GM19351 (cell line): ENCODE measurements at regions not wholly inside any gene's neighbourhood (a gene's known extent, or its start where the extent isn't known, plus 50 kb on each side); places are given as distances from the start of the nearest gene placed in this dataset.
"Not testable (repeated sequence)": the region's sequence is repeated elsewhere in the genome, so short reads cannot be mapped to it uniquely, and the experiment has no call there.

Experiments used
- ATAC-seq: cut with Tn5 transposase; IDR thresholded peaks from one replicate; pipeline ENCODE4 v1.9.1; 2021; ENCODE audit warnings: mild to moderate bottlenecking, moderate library complexity; ENCODE audit not compliant: unreplicated experiment

- no peak for ATAC-seq
These were observed 104.9 kb downstream of the CHIC2 start for GRCh38 chr4:53959343-53960120.

- no peak for ATAC-seq
These were observed 108.0 kb downstream of the CHIC2 start for GRCh38 chr4:53956454-53956853.

GRCh38 chr4:53956053-53956452 is 108.4 kb downstream of the CHIC2 start:
- ATAC-seq: no peak

DNA sequence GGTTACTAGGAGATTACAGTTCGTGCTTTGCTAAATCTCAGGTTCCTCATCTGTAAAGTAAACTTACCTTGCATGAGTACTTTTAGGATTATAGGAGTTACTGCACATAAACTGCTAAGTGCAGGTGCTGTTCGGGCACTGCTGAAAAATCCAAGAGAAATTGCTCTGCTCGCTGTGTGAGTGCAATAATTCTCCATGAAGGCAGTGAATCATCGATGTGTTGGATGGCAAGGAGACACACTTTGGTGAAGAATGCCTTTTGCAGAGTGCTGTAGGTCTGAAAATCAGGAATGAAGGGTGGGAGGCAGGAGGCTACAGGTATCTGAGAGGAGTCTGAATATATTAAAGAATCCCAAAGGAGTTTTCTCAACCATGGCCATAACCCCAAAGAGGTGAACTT is 113.0 kb downstream of the CHIC2 start:
- ATAC-seq: no peak

DNA sequence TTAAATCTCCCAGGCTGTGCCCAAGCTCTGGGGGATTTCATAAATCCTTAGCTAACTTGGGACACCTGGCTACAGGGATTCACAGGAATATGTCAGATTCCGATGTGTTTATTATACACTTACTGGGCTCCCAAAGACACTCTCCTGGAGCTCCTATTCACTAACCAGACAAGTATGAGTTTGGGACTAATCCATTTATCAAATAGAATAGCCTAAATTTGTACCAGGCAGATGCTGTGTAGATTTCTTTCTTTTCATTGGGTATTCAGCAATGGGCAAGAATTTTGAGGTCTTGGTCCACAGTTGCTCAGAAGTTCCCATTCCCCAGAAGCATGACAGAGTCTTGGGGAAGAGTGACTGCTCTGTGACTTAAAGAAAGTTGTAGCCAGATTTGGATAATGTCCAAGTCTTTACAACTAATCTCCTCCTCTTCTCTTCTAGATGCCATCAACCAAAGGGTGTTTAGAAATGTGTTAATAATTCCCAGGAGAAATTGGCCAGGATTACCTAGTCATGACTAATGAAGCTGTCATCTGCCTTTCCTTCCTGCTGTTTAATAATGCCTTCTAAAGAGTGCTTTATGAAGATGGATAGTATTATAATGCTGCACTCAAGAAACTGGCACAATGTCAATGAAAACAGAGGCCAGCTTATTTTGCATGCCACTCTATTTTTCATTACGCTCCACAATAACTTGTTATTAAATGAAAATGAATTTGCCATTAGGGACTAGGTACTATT is 120.9 kb downstream of the CHIC2 start:
- ATAC-seq: no peak

DNA sequence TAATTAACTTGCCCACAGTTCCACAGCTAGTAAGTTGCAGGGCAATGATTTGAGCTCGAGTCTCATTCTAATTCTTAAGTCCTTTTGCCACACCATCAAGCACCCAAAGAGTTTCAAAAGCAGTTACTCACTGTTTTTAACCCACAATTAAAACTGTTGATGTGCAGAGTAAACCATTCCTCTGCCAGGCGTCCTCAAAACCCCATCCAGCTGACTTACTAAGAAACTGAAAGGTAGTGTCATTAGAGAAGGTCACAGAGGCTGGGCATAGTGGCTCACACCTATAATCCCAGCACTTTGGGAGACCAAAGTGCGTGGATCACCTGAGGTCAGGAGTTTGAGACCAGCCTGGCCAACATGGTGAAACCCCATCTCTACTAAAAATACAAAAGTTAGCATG is 121.7 kb downstream of the CHIC2 start:
- ATAC-seq: no peak

- no peak for ATAC-seq
These were observed 123.1 kb downstream of the CHIC2 start for GRCh38 chr4:53941331-53941730.

- not testable (repeated sequence) for ATAC-seq
These were observed 124.5 kb downstream of the CHIC2 start for GRCh38 chr4:53939892-53940291.

- ATAC-seq: no peak
These were observed 126.5 kb downstream of the CHIC2 start for GRCh38 chr4:53937918-53938317.

GRCh38 chr4:53937327-53937726 is 127.1 kb downstream of the CHIC2 start:
- ATAC-seq: no peak

GRCh38 chr4:53935780-53936179 is 128.6 kb downstream of the CHIC2 start:
- no peak for ATAC-seq

DNA sequence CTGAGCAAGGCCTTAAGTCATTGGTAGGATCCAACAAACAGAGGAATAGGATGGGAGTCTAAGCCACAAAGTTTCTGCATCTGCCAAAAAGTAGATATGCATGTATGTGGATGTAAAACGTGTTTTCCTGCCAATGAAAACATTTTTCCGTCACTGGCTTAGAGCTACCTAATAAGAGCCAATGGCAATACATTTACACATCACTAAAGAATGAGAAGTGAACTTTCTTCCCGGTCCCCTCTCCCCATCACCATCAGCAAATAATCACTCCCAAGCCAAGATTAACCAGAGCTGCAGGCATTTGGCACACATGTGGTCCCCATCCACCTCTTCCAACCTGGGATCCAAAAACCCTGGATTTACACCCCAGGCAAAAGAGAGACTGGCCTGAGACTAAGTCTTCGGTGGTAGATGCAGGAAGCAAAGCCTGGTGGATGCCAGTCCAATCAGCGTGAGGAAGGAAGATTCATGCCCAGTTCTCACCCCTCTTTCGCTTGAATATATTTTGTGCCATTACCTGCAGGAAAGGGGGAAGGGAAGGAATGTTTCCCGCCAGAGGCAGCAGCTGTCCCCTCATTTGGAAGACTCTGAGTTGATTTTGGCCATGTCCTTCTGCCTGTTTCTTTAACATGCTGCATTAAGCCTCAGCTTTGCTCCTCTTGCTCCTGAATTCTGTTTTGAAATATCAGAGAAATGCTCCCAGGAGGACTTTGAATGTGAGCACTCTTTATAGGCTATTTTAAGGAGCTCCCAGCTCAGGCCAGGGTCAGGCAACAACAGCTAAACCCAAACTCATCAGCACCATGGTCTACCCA is 131.4 kb downstream of the CHIC2 start:
- ATAC-seq: no peak

DNA sequence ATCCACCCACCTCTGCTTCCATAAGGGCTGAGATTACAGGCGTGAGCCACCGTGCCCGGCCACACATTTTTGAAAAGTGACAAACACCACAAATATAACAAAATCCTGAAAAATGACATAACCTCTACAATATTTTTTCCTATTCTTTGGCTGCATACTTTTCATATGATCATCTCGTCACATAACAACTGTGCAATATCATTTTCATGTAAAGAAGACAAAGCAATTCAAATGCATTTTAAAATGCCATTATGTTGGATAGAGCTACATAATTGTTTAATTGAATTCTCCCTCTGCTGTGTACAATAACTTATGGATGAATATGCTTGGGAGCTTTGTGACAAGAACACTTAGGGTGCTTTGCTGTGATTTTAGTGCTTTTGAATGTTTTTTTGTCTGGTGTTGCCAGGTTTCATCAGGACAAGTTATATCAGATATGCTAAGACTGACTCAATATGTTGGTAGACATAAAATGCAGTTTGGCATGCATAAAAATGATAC is 132.9 kb downstream of the CHIC2 start:
- ATAC-seq: no peak

DNA sequence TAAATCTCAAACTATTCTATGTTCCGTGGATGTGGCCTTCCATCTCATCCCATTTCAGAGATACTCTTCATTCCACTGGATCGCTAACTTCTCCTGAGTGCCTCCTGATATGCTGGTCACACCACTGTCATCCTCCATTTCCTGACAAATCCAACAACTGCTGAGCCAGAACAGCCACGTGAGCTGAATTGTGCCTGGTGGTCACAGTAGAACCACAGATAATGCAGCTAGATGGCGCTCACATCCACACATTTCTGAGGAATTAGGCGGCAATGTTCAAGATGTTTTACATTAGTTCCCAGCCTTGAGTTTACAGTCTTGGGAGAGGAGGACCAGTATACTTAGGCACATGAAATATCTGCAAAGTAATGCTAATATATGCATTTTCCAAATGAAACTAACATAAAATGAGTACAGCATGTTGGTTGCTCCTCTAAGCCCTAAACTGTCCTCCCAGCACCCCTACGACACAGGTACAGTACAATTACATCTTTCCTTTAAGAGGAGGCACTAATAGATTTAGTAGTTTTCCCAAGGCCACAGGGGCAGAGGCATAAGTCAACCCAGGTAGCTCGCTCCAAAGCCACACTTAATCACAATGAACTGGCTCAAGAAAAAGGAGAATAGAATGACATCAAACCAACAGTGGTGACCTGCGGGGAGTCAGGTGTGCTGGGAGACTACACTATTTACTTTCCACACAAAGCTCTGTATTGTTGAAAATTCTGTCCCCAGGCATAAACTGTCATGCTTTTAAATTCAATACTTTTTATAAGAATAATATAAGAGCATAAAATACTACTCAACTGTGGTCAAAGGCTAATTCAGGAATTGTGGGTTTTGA is 134.2 kb downstream of the CHIC2 start:
- ATAC-seq: peak; percentile 81

GRCh38 chr4:53929311-53929710 is 135.1 kb downstream of the CHIC2 start:
- ATAC-seq: no peak

GRCh38 chr4:53928825-53929224 is 135.6 kb downstream of the CHIC2 start:
- ATAC-seq: no peak

GRCh38 chr4:53925050-53925605 is 139.3 kb downstream of the CHIC2 start:
- ATAC-seq: no peak

GRCh38 chr4:53924333-53925049 is 139.9 kb downstream of the CHIC2 start:
- no peak for ATAC-seq

GRCh38 chr4:53923921-53924320 is 140.5 kb downstream of the CHIC2 start:
- ATAC-seq: no peak
